Activated CD8-positive, alpha-beta memory T cell treated with anti-CD3 and anti-CD28 coated beads, Interleukin-2, amount 50 U/mL, for 4 hours (primary cell): ENCODE measurements at regions not wholly inside any gene's neighbourhood (a gene's known extent, or its start where the extent isn't known, plus 50 kb on each side); places are given as distances from the start of the nearest gene placed in this dataset.

Source experiments
- DNase-seq: peaks from one replicate; pipeline ENCODE4 v3.0.0-alpha.2; 2020

- no peak for DNase-seq
Observed at GRCh38 chr6:20313960-20314530, 87.6 kb upstream of the E2F3 start.

- no peak for DNase-seq
Observed at GRCh38 chr6:20314866-20315845, 86.5 kb upstream of the E2F3 start.

GRCh38 chr6:20317430-20317829 lies 84.2 kb upstream of the E2F3 start:
- DNase-seq = no peak

GRCh38 chr6:20318851-20319387 lies 82.8 kb upstream of the E2F3 start:
- no peak for DNase-seq

- DNase-seq = peak; percentile 60
Observed at GRCh38 chr6:20319520-20320357, 81.9 kb upstream of the E2F3 start.

- no peak for DNase-seq
Observed at GRCh38 chr6:20325641-20326421, 75.8 kb upstream of the E2F3 start.

GRCh38 chr6:20326422-20326728 lies 75.3 kb upstream of the E2F3 start:
- no peak for DNase-seq

GRCh38 chr6:20327141-20327540 lies 74.5 kb upstream of the E2F3 start:
- no peak for DNase-seq

GRCh38 chr6:20328266-20328923 lies 73.3 kb upstream of the E2F3 start:
- DNase-seq = no peak

- no peak for DNase-seq
Observed at GRCh38 chr6:20328924-20329300, 72.8 kb upstream of the E2F3 start.

GRCh38 chr6:20331042-20331441 lies 70.6 kb upstream of the E2F3 start:
- no peak for DNase-seq

- DNase-seq = no peak
Observed at GRCh38 chr6:20331625-20332024, 70.1 kb upstream of the E2F3 start.

GRCh38 chr6:20332441-20333006 lies 69.2 kb upstream of the E2F3 start:
- no peak for DNase-seq

- no peak for DNase-seq
Observed at GRCh38 chr6:20333721-20334269, 67.9 kb upstream of the E2F3 start.

GRCh38 chr6:20334334-20334733 lies 67.3 kb upstream of the E2F3 start:
- no peak for DNase-seq

- DNase-seq = no peak
Observed at GRCh38 chr6:20334962-20335361, 66.7 kb upstream of the E2F3 start.

- no peak for DNase-seq
Observed at GRCh38 chr6:20335872-20336271, 65.8 kb upstream of the E2F3 start.

GRCh38 chr6:20338156-20338555 lies 63.5 kb upstream of the E2F3 start:
- no peak for DNase-seq

GRCh38 chr6:20340068-20340848 lies 61.4 kb upstream of the E2F3 start:
- no peak for DNase-seq

- DNase-seq = no peak
Observed at GRCh38 chr6:20341096-20341495, 60.6 kb upstream of the E2F3 start.

- DNase-seq = no peak
Observed at GRCh38 chr6:20341564-20341963, 60.1 kb upstream of the E2F3 start.
